GM19043 (cell line): ENCODE measurements at regions not wholly inside any gene's neighbourhood (a gene's known extent, or its start where the extent isn't known, plus 50 kb on each side); places are given as distances from the start of the nearest gene placed in this dataset.
"Not testable (repeated sequence)": the region's sequence is repeated elsewhere in the genome, so short reads cannot be mapped to it uniquely, and the experiment has no call there.

Source experiments
- ATAC-seq: cut with Tn5 transposase; IDR thresholded peaks from one replicate; pipeline ENCODE4 v1.9.1; 2021; ENCODE audit warnings: low read depth; ENCODE audit not compliant: unreplicated experiment

GRCh38 chr9:105091004-105091640 is 153.3 kb upstream of the SLC44A1 start:
- no peak for ATAC-seq

- ATAC-seq = no peak
Observed at GRCh38 chr9:105093685-105094084, 150.8 kb upstream of the SLC44A1 start.

- ATAC-seq = no peak
Observed at GRCh38 chr9:105098370-105098769, 146.1 kb upstream of the SLC44A1 start.

GRCh38 chr9:105103776-105104175 is 140.7 kb upstream of the SLC44A1 start:
- no peak for ATAC-seq

- ATAC-seq = peak; percentile 61
Observed at GRCh38 chr9:105114318-105114717, 130.1 kb upstream of the SLC44A1 start.

- peak; percentile 64 for ATAC-seq
Observed at GRCh38 chr9:105114964-105115728, 129.3 kb upstream of the SLC44A1 start.

- no peak for ATAC-seq
Observed at GRCh38 chr9:105116052-105116868, 128.2 kb upstream of the SLC44A1 start.

GRCh38 chr9:105117234-105117633 is 127.2 kb upstream of the SLC44A1 start:
- no peak for ATAC-seq

- ATAC-seq = no peak
Observed at GRCh38 chr9:105118636-105119035, 125.8 kb upstream of the SLC44A1 start.

GRCh38 chr9:105119156-105119555 is 125.3 kb upstream of the SLC44A1 start:
- no peak for ATAC-seq

- ATAC-seq = no peak
Observed at GRCh38 chr9:105121861-105122430, 122.5 kb upstream of the SLC44A1 start.

GRCh38 chr9:105124598-105124997 is 119.9 kb upstream of the SLC44A1 start:
- ATAC-seq = not testable (repeated sequence)

- no peak for ATAC-seq
Observed at GRCh38 chr9:105126226-105126625, 118.2 kb upstream of the SLC44A1 start.

- ATAC-seq = peak; percentile 98
Observed at GRCh38 chr9:105127863-105128220, 116.6 kb upstream of the SLC44A1 start.

- no peak for ATAC-seq
Observed at GRCh38 chr9:105128908-105129600, 115.4 kb upstream of the SLC44A1 start.

- ATAC-seq = no peak
Observed at GRCh38 chr9:105129731-105130130, 114.7 kb upstream of the SLC44A1 start.

GRCh38 chr9:105131981-105132380 is 112.5 kb upstream of the SLC44A1 start:
- no peak for ATAC-seq

GRCh38 chr9:105132606-105133005 is 111.8 kb upstream of the SLC44A1 start:
- ATAC-seq = no peak

GRCh38 chr9:105138306-105138801 is 106.1 kb upstream of the SLC44A1 start:
- no peak for ATAC-seq
